WTC11 (cell line): ENCODE measurements at regions not wholly inside any gene's neighbourhood (a gene's known extent, or its start where the extent isn't known, plus 50 kb on each side); places are given as distances from the start of the nearest gene placed in this dataset.

Source experiments
- ATAC-seq: fragments of 200-7000 bp; cut with Tn5 transposase; 2 replicates; pipeline ENCODE4 v1.10.0; 2021; ENCODE audit warnings: mild to moderate bottlenecking, moderate library complexity
- CTCF ChIA-PET: fragments of 300-600 bp; sonication (Branson Sonifier 250); formaldehyde crosslinking; loops from one replicate; lab custom pipeline; 2021; ENCODE audit warnings: antibody characterized with exemption; lab: Charles Lee
- POLR2A ChIA-PET: fragments of 350-600 bp; sonication (Branson Sonifier 250); formaldehyde crosslinking; loops from one replicate; lab custom pipeline; 2021; ENCODE audit warnings: antibody characterized with exemption; lab: Charles Lee
- DNase-seq: peaks from one replicate; pipeline ENCODE4 v3.0.0; 2021; ENCODE audit warnings: low spot score
- H3K27ac Mint-ChIP-seq: 2 replicates; pipeline ENCODE4 v1.8.0; 2021; ENCODE audit warnings: mixed read lengths
- H3K27me3 Mint-ChIP-seq: 2 replicates; pipeline ENCODE4 v1.8.0; 2021; ENCODE audit warnings: low read depth, mild to moderate bottlenecking, moderate library complexity, mixed read lengths
- H3K36me3 Mint-ChIP-seq: 2 replicates; pipeline ENCODE4 v1.8.0; 2021; ENCODE audit warnings: mixed read lengths
- H3K4me1 Mint-ChIP-seq: 2 replicates; pipeline ENCODE4 v1.8.0; 2022; ENCODE audit warnings: mixed read lengths
- H3K4me3 Mint-ChIP-seq: 2 replicates; pipeline ENCODE4 v1.8.0; 2021; ENCODE audit warnings: mild to moderate bottlenecking, moderate library complexity, mixed read lengths
- H3K9me3 Mint-ChIP-seq: 2 replicates; pipeline ENCODE4 v1.8.0; 2021; ENCODE audit warnings: mixed read lengths
- AFF4 ChIP-seq: sonication (generic); formaldehyde crosslinking; IDR thresholded peaks from 2 replicates; pipeline ENCODE4 v1.8.1; 2023; ENCODE audit warnings: mild to moderate bottlenecking, missing genetic modification reagents, borderline replicate concordance
- ELF4 ChIP-seq: sonication (generic); formaldehyde crosslinking; IDR thresholded peaks from 2 replicates; pipeline ENCODE4 v1.8.1; 2022; ENCODE audit warnings: low read depth, mild to moderate bottlenecking, moderate library complexity, missing genetic modification reagents
- EMX1 ChIP-seq: fragments of 250-450 bp; sonication (Bioruptor Pico); IDR thresholded peaks from 2 replicates; pipeline ENCODE4 v1.8.0; 2021; ENCODE audit warnings: mild to moderate bottlenecking
- ERG ChIP-seq: fragments of 250-450 bp; sonication (Bioruptor Pico); IDR thresholded peaks from 2 replicates; pipeline ENCODE4 v1.8.0; 2021; ENCODE audit warnings: mild to moderate bottlenecking
- GABPB1 ChIP-seq: sonication (generic); formaldehyde crosslinking; IDR thresholded peaks from 2 replicates; pipeline ENCODE4 v1.8.1; 2023; ENCODE audit warnings: mild to moderate bottlenecking, missing genetic modification reagents
- HMGXB4 ChIP-seq: sonication (generic); formaldehyde crosslinking; IDR thresholded peaks from 2 replicates; pipeline ENCODE4 v1.8.1; 2023; ENCODE audit warnings: mild to moderate bottlenecking, moderate library complexity, missing genetic modification reagents
- IRF1 ChIP-seq: sonication (generic); formaldehyde crosslinking; IDR thresholded peaks from 2 replicates; pipeline ENCODE4 v1.8.0; 2023; ENCODE audit warnings: missing genetic modification reagents
- JUN ChIP-seq: sonication (generic); formaldehyde crosslinking; IDR thresholded peaks from 2 replicates; pipeline ENCODE4 v1.8.0; 2023; ENCODE audit warnings: mild to moderate bottlenecking, missing genetic modification reagents
- NFYB ChIP-seq: sonication (generic); formaldehyde crosslinking; conservative IDR thresholded peaks from 2 replicates; pipeline ENCODE4 v1.8.0; 2022; ENCODE audit warnings: low read depth, missing genetic modification reagents
- PREB ChIP-seq: sonication (generic); formaldehyde crosslinking; IDR thresholded peaks from 2 replicates; pipeline ENCODE4 v1.8.1; 2022; ENCODE audit warnings: mild to moderate bottlenecking, missing genetic modification reagents, moderate library complexity, borderline replicate concordance
- RORB ChIP-seq: fragments of 250-450 bp; sonication (Bioruptor Pico); IDR thresholded peaks from 2 replicates; pipeline ENCODE4 v1.9.0; 2021; ENCODE audit warnings: mild to moderate bottlenecking
- SOX15 ChIP-seq: fragments of 250-450 bp; sonication (Bioruptor Pico); IDR thresholded peaks from 2 replicates; pipeline ENCODE4 v1.9.0; 2021; ENCODE audit warnings: mild to moderate bottlenecking
- SP1 ChIP-seq: sonication (generic); formaldehyde crosslinking; conservative IDR thresholded peaks from 2 replicates; pipeline ENCODE4 v1.8.1; 2022; ENCODE audit warnings: missing genetic modification reagents
- TP53 ChIP-seq: sonication (generic); formaldehyde crosslinking; IDR thresholded peaks from 2 replicates; pipeline ENCODE4 v1.8.1; 2023; ENCODE audit warnings: mild to moderate bottlenecking, missing genetic modification reagents
- ZBTB21 ChIP-seq: sonication (generic); formaldehyde crosslinking; IDR thresholded peaks from 2 replicates; pipeline ENCODE4 v1.8.1; 2023; ENCODE audit warnings: mild to moderate bottlenecking, missing genetic modification reagents, borderline replicate concordance
- ZNF219 ChIP-seq: sonication (generic); formaldehyde crosslinking; IDR thresholded peaks from 2 replicates; pipeline ENCODE4 v1.8.0; 2023; ENCODE audit warnings: missing genetic modification reagents, mild to moderate bottlenecking, borderline replicate concordance
- ZNF232 ChIP-seq: sonication (generic); formaldehyde crosslinking; IDR thresholded peaks from 2 replicates; pipeline ENCODE4 v1.8.0; 2022; ENCODE audit warnings: mild to moderate bottlenecking, missing genetic modification reagents
- ZNF281 ChIP-seq: sonication (generic); formaldehyde crosslinking; IDR thresholded peaks from 2 replicates; pipeline ENCODE4 v1.8.0; 2023; ENCODE audit warnings: mild to moderate bottlenecking, missing genetic modification reagents
- ZNF512 ChIP-seq: sonication (generic); formaldehyde crosslinking; IDR thresholded peaks from 2 replicates; pipeline ENCODE4 v1.8.1; 2022; ENCODE audit warnings: missing genetic modification reagents, borderline replicate concordance

- ChIA-PET POLR2A (no interaction called here), CTCF (no interaction called here)
- no peak for TF ChIP-seq SP1 (CRISPR knock-in tag)
- no peak for TF ChIP-seq AFF4 (CRISPR knock-in tag)
- TF ChIP-seq RORB (CRISPR knock-in tag) = no peak
- TF ChIP-seq ZNF219 (CRISPR knock-in tag) = no peak
- no peak for TF ChIP-seq ERG
- no peak for TF ChIP-seq ELF4
- TF ChIP-seq ZNF512 (CRISPR knock-in tag) = no peak
- TF ChIP-seq NFYB (CRISPR knock-in tag) = no peak
- TF ChIP-seq ZNF281 (CRISPR knock-in tag) = no peak
- no peak for TF ChIP-seq ZBTB21 (CRISPR knock-in tag)
- no peak for TF ChIP-seq EMX1 (CRISPR knock-in tag)
- no peak for TF ChIP-seq HMGXB4 (CRISPR knock-in tag)
- TF ChIP-seq SOX15 (CRISPR knock-in tag) = no peak
- TF ChIP-seq JUN (CRISPR knock-in tag) = no peak
- TF ChIP-seq GABPB1 (CRISPR knock-in tag) = no peak
- no peak for TF ChIP-seq TP53
- no peak for TF ChIP-seq PREB
- no peak for TF ChIP-seq IRF1 (CRISPR knock-in tag)
- TF ChIP-seq ZNF232 (CRISPR knock-in tag) = no peak
- H3K9me3 Mint-ChIP-seq = peaks cover 47% of the 10 kb centered on the region
- H3K27me3 Mint-ChIP-seq = no peaks in the 10 kb centered on the region; the same call in 1 of the 2 replicates
- DNase-seq (no peak), ATAC-seq (no peak)
- no peak overlapping the region for H3K4me3 Mint-ChIP-seq
- peaks cover 19% of the 10 kb centered on the region for H3K4me1 Mint-ChIP-seq
- H3K27ac Mint-ChIP-seq = no peak overlapping the region; the same call in 1 of the 2 replicates
- H3K36me3 Mint-ChIP-seq = peaks cover 42% of the 10 kb centered on the region
These were observed 632.0 kb upstream of the PIK3C3 start for GRCh38 chr18:41323044-41323443.
